GM12878 (cell line): ENCODE measurements at regions not wholly inside any gene's neighbourhood (a gene's known extent, or its start where the extent isn't known, plus 50 kb on each side); places are given as distances from the start of the nearest gene placed in this dataset.
A peak's percentile ranks its signal among the peaks of the same experiment; 100 is the strongest.

ENCODE experiments used
- ATAC-seq: fragments of 200-7000 bp; cut with Tn5 transposase; 3 replicates; pipeline ENCODE4 v1.9.1; 2020; ENCODE audit warnings: mild to moderate bottlenecking, moderate library complexity
- BruUV-seq: library from RNA; stranded (reverse); fragments of 400-500 nt; replicated peaks from 2 replicates; lab custom pipeline; 2021; lab: Mats Ljungman, UMichigan
- CTCF ChIA-PET: fragments of 300-600 bp; sonication (Branson Sonifier 250); formaldehyde crosslinking; extraction: SDS; loops from one replicate; lab custom pipeline; 2021; ENCODE audit warnings: inconsistent platforms; lab: Yijun Ruan, JAX
- POLR2A ChIA-PET: fragments of 350-600 bp; formaldehyde crosslinking; extraction: SDS; loops from one replicate; lab custom pipeline; 2021; ENCODE audit warnings: inconsistent platforms; lab: Charles Lee
- RAD21 ChIA-PET: fragments of 300-600 bp; sonication (Branson Sonifier 250); formaldehyde crosslinking; loops from one replicate; lab custom pipeline; 2023; ENCODE audit warnings: antibody characterized with exemption; ENCODE audit not compliant: unreplicated experiment; lab: Charles Lee
- SMC1A ChIA-PET: fragments of 300-600 bp; sonication (Branson Sonifier 250); formaldehyde crosslinking; loops from one replicate; lab custom pipeline; 2023; ENCODE audit not compliant: unreplicated experiment, uncharacterized antibody; lab: Charles Lee
- DNase-seq: peaks from one replicate; pipeline ENCODE4 v3.0.0-alpha.2; 2011; ENCODE audit warnings: low read depth, low spot score
- FAIRE-seq: peaks from 3 replicates; lab custom pipeline; 2011; peaks lifted over from hg19 to GRCh38; lab: Jason Lieb, UNC
- H2AFZ ChIP-seq: 2 replicates; pipeline ENCODE4 v1.6.0; 2011; ENCODE audit warnings: low read depth, low read length, control low read depth; ENCODE audit not compliant: control insufficient read depth
- H3K27ac ChIP-seq: 2 replicates; pipeline ENCODE4 v1.5.1; 2011; ENCODE audit warnings: control low read depth; ENCODE audit not compliant: control insufficient read depth, insufficient read depth
- H3K27me3 ChIP-seq, 2 experiments: replicated peaks in 1 of 2; 2 replicates each; pipeline versions ENCODE4 v1.6.0 to v1.6.1; 2011; ENCODE audit warnings: low read length in 1 of 2; ENCODE audit not compliant: control insufficient read depth in 2 of 2, insufficient read depth in 2 of 2
- H3K36me3 ChIP-seq, 2 experiments: 2 replicates each; pipeline ENCODE4 v1.5.1; 2011; ENCODE audit warnings: low read length in 1 of 2; ENCODE audit not compliant: control insufficient read depth in 2 of 2, insufficient read depth in 2 of 2
- H3K4me1 ChIP-seq: 2 replicates; pipeline ENCODE4 v1.6.1; 2011; ENCODE audit warnings: mild to moderate bottlenecking, low read length, moderate library complexity, mixed read lengths; ENCODE audit not compliant: control insufficient read depth, insufficient read depth
- H3K4me2 ChIP-seq: 2 replicates; pipeline ENCODE4 v1.6.0; 2011; ENCODE audit warnings: control low read depth; ENCODE audit not compliant: control insufficient read depth, insufficient read depth
- H3K4me3 ChIP-seq: fragments of 200-600 bp; sonication (generic); 2 replicates; pipeline ENCODE4 v1.5.1; 2016
- H3K79me2 ChIP-seq: 2 replicates; pipeline ENCODE4 v1.6.0; 2011; ENCODE audit warnings: low read length; ENCODE audit not compliant: control insufficient read depth, insufficient read depth
- H3K9ac ChIP-seq: 2 replicates; pipeline ENCODE4 v1.8.0; 2011; ENCODE audit warnings: low read length, control low read depth, mixed read lengths; ENCODE audit not compliant: control insufficient read depth, insufficient read depth
- H3K9me3 ChIP-seq: replicated peaks from 3 replicates; pipeline ENCODE4 v1.5.1; 2011; ENCODE audit warnings: mild to moderate bottlenecking, low read length; ENCODE audit not compliant: control insufficient read depth, insufficient read depth
- H4K20me1 ChIP-seq: 2 replicates; pipeline ENCODE4 v1.6.0; 2011; ENCODE audit not compliant: control insufficient read depth, insufficient read depth
- BRCA1 ChIP-seq: IDR thresholded peaks from 2 replicates; pipeline ENCODE4 v1.6.1; 2011; ENCODE audit warnings: low read depth, low read length, improper control_type of control experiment
- ESRRA ChIP-seq: IDR thresholded peaks from 2 replicates; pipeline ENCODE4 v1.6.1; 2012; ENCODE audit warnings: mild to moderate bottlenecking, low read length, improper control_type of control experiment
- HCFC1 ChIP-seq: fragments of 150-350 bp; IDR thresholded peaks from 2 replicates; pipeline ENCODE4 v1.6.1; 2014; ENCODE audit warnings: low read length
- HDAC6 ChIP-seq: fragments of 200-600 bp; sonication (generic); IDR thresholded peaks from one replicate; pipeline ENCODE4 v1.8.0; 2017; ENCODE audit warnings: antibody characterized with exemption; ENCODE audit not compliant: unreplicated experiment
- IKZF1 ChIP-seq: fragments of 450-650 bp; conservative IDR thresholded peaks from 2 replicates; pipeline ENCODE4 v1.6.1; 2017; ENCODE audit warnings: antibody characterized with exemption, mild to moderate bottlenecking
- PML ChIP-seq: IDR thresholded peaks from 2 replicates; pipeline ENCODE4 v1.6.1; 2012; ENCODE audit warnings: low read length, inconsistent platforms
- POLR2A ChIP-seq: IDR thresholded peaks from 2 replicates; pipeline ENCODE4 v1.6.1; 2011; ENCODE audit warnings: low read depth, mild to moderate bottlenecking, low read length
- RUNX3 ChIP-seq: IDR thresholded peaks from 2 replicates; pipeline ENCODE4 v1.6.1; 2012; ENCODE audit warnings: low read length, inconsistent platforms
- SRF ChIP-seq, 2 experiments: IDR thresholded peaks; 2 replicates each; pipeline ENCODE4 v1.6.1; 2011; ENCODE audit warnings: low read depth in 2 of 2, low read length in 2 of 2, mild to moderate bottlenecking in 1 of 2, moderate library complexity in 1 of 2
- STAT3 ChIP-seq: IDR thresholded peaks from 2 replicates; pipeline ENCODE4 v1.6.1; 2011; ENCODE audit warnings: low read depth, low read length, improper control_type of control experiment
- SUZ12 ChIP-seq: fragments of 200-600 bp; sonication (generic); IDR thresholded peaks from one replicate; pipeline ENCODE4 v1.6.1; 2018; ENCODE audit warnings: antibody characterized with exemption, mild to moderate bottlenecking; ENCODE audit not compliant: unreplicated experiment
- WRNIP1 ChIP-seq: IDR thresholded peaks from 2 replicates; pipeline ENCODE4 v1.6.1; 2011; ENCODE audit warnings: low read depth, low read length, improper control_type of control experiment, borderline replicate concordance
- YY1 ChIP-seq: IDR thresholded peaks from 2 replicates; pipeline ENCODE4 v1.6.1; 2011; ENCODE audit warnings: low read depth, mild to moderate bottlenecking, low read length
- ZBTB4 ChIP-seq: fragments of 450-650 bp; formaldehyde crosslinking; IDR thresholded peaks from 2 replicates; pipeline ENCODE4 v1.4.0; 2022; ENCODE audit warnings: mild to moderate bottlenecking, moderate library complexity
- WGBS: methylation state at CpG from one replicate; pipeline ENCODE4 v1.1.6; 2016; ENCODE audit warnings: low lambda C conversion rate; ENCODE audit not compliant: insufficient replicate concordance, insufficient coverage; ENCODE audit errors: missing lambda C conversion rate; 5-methylcytosine and 5-hydroxymethylcytosine counted together
- in situ Hi-C: fragments of 300-500 bp; cut with MboI; formaldehyde crosslinking; loops from 9 replicates; pipeline ENCODE4 v1.14.3; 2018; ENCODE audit warnings: mixed read lengths
- intact Hi-C: fragments of 100-400 bp; cut with micrococcal nuclease; formaldehyde crosslinking; loops from one replicate; pipeline ENCODE4 v1.14.2; 2022; ENCODE audit not compliant: unreplicated experiment
- TF ChIP-seq, protein P1 (sequence below): fragments of 450-650 bp; formaldehyde crosslinking; IDR thresholded peaks from 2 replicates; pipeline ENCODE4 v1.5.0; 2022; ENCODE audit warnings: mild to moderate bottlenecking, missing genetic modification characterization

- WGBS: 2% methylated on average over 82 of the region's 109 CpGs
- ATAC-seq: no peak
- peak overlapping the region; percentile 57 for H3K27ac ChIP-seq
- H3K36me3 ChIP-seq: no peaks in the 10 kb centered on the region
- H3K9ac ChIP-seq: peak overlapping the region; percentile 74
- H3K9me3 ChIP-seq: no peaks in the 10 kb centered on the region
- peak overlapping the region; percentile 76 for H3K4me3 ChIP-seq
- CTCF ChIA-PET: no interaction called here
- H2AFZ ChIP-seq: peak overlapping the region; percentile 27; the same call in 1 of the 2 replicates
- RAD21 ChIA-PET: no interaction called here
- H3K79me2 ChIP-seq: peaks cover 41% of the 10 kb centered on the region
- SMC1A ChIA-PET: no interaction called here
- H3K4me1 ChIP-seq: peaks cover 6% of the 10 kb centered on the region
- intact Hi-C loops (no loop called here), in situ Hi-C loops (no loop called here)
- H3K27me3 ChIP-seq: peaks cover 0 to 3% of the 10 kb centered on the region in 2 experiments; a peak in 2 of 4 replicates
- FAIRE-seq: no peak
- POLR2A ChIA-PET: no interaction called here
- TF ChIP-seq YY1: 0 out of 2 replicates have a peak, but pooled peaks have one; percentile 8
- no peak for TF ChIP-seq ZBTB4 (CRISPR knock-in tag)
- TF ChIP-seq POLR2A: peak; percentile 5; the same call in 1 of the 2 replicates
- TF ChIP-seq HCFC1: no peak
- TF ChIP-seq PML: no peak
- TF ChIP-seq, protein P1, sequence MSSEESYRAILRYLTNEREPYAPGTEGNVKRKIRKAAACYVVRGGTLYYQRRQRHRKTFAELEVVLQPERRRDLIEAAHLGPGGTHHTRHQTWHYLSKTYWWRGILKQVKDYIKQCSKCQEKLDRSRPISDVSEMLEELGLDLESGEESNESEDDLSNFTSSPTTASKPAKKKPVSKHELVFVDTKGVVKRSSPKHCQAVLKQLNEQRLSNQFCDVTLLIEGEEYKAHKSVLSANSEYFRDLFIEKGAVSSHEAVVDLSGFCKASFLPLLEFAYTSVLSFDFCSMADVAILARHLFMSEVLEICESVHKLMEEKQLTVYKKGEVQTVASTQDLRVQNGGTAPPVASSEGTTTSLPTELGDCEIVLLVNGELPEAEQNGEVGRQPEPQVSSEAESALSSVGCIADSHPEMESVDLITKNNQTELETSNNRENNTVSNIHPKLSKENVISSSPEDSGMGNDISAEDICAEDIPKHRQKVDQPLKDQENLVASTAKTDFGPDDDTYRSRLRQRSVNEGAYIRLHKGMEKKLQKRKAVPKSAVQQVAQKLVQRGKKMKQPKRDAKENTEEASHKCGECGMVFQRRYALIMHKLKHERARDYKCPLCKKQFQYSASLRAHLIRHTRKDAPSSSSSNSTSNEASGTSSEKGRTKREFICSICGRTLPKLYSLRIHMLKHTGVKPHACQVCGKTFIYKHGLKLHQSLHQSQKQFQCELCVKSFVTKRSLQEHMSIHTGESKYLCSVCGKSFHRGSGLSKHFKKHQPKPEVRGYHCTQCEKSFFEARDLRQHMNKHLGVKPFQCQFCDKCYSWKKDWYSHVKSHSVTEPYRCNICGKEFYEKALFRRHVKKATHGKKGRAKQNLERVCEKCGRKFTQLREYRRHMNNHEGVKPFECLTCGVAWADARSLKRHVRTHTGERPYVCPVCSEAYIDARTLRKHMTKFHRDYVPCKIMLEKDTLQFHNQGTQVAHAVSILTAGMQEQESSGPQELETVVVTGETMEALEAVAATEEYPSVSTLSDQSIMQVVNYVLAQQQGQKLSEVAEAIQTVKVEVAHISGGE: no peak
- TF ChIP-seq BRCA1: no peak
- no peak for TF ChIP-seq SUZ12
- no peak for TF ChIP-seq STAT3
- TF ChIP-seq WRNIP1: no peak
- no peak for TF ChIP-seq SRF (IDR thresholded peaks at IDR 0.05; ENCODE audit: low read depth in 2 of 2, low read length in 2 of 2)
- TF ChIP-seq HDAC6: peak; percentile 78
- no peak for TF ChIP-seq ESRRA
- TF ChIP-seq IKZF1: no peak
- no peak for TF ChIP-seq RUNX3
- H4K20me1 ChIP-seq: no peaks in the 10 kb centered on the region
- peak overlapping the region; percentile 69; the same call in 1 of the 2 replicates for H3K4me2 ChIP-seq
- no TSS peak for BruUV-seq
- no peak for DNase-seq
Measured at GRCh38 chr22:46071451-46072109, 78.7 kb upstream of the PPARA start.
